ENCODE measurements at regions not wholly inside any gene's neighbourhood (a gene's known extent, or its start where the extent isn't known, plus 50 kb on each side); places are given as distances from the start of the nearest gene placed in this dataset.

DNA sequence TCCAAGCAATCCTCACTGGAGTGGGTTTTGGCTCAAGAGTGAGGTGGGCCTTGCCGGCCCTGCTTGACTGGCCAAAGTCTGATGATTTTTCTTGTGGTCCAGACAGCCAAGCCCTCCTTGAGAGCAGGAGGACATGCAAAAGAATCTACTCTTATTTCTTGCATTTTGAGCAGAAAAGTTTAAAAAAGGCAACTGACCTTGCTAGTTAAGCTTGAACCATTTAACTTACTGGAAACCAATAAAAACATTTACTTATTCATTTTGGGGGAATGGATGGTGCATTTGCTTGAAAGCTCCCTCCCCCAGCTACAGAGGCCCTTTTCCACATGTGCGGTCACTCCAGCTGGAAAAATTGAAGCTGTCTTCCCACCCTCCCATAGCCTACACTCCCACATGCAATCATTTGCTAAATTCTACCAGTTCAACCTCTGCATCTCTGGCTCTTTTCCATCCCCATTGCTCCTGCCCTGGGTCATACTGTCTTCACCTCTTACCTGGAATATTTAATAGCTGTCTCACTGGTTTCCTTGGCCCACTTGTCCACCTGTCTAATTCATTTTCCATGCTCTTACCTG lies 527.9 kb downstream of the DHX35 start:
- TF ChIP-seq ZNF670 (tag by site-specific recombination; IDR thresholded peaks at IDR 0.05; ENCODE audit: low read depth), result no peak
- TF ChIP-seq ZNF311 (tag by site-specific recombination; IDR thresholded peaks at IDR 0.05; ENCODE audit: borderline replicate concordance), result no peak
- TF ChIP-seq, protein P1, sequence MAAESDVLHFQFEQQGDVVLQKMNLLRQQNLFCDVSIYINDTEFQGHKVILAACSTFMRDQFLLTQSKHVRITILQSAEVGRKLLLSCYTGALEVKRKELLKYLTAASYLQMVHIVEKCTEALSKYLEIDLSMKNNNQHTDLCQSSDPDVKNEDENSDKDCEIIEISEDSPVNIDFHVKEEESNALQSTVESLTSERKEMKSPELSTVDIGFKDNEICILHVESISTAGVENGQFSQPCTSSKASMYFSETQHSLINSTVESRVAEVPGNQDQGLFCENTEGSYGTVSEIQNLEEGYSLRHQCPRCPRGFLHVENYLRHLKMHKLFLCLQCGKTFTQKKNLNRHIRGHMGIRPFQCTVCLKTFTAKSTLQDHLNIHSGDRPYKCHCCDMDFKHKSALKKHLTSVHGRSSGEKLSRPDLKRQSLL (tag by site-specific recombination; IDR thresholded peaks at IDR 0.05), result no peak
- TF ChIP-seq ZNF549 (tag by site-specific recombination; IDR thresholded peaks at IDR 0.05), result no peak
- no peak for TF ChIP-seq GLI4 (tag by site-specific recombination; IDR thresholded peaks at IDR 0.05)
- TF ChIP-seq, protein P2, sequence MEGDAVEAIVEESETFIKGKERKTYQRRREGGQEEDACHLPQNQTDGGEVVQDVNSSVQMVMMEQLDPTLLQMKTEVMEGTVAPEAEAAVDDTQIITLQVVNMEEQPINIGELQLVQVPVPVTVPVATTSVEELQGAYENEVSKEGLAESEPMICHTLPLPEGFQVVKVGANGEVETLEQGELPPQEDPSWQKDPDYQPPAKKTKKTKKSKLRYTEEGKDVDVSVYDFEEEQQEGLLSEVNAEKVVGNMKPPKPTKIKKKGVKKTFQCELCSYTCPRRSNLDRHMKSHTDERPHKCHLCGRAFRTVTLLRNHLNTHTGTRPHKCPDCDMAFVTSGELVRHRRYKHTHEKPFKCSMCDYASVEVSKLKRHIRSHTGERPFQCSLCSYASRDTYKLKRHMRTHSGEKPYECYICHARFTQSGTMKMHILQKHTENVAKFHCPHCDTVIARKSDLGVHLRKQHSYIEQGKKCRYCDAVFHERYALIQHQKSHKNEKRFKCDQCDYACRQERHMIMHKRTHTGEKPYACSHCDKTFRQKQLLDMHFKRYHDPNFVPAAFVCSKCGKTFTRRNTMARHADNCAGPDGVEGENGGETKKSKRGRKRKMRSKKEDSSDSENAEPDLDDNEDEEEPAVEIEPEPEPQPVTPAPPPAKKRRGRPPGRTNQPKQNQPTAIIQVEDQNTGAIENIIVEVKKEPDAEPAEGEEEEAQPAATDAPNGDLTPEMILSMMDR (tag by site-specific recombination; IDR thresholded peaks at IDR 0.05), result no peak
- TF ChIP-seq, protein P3, sequence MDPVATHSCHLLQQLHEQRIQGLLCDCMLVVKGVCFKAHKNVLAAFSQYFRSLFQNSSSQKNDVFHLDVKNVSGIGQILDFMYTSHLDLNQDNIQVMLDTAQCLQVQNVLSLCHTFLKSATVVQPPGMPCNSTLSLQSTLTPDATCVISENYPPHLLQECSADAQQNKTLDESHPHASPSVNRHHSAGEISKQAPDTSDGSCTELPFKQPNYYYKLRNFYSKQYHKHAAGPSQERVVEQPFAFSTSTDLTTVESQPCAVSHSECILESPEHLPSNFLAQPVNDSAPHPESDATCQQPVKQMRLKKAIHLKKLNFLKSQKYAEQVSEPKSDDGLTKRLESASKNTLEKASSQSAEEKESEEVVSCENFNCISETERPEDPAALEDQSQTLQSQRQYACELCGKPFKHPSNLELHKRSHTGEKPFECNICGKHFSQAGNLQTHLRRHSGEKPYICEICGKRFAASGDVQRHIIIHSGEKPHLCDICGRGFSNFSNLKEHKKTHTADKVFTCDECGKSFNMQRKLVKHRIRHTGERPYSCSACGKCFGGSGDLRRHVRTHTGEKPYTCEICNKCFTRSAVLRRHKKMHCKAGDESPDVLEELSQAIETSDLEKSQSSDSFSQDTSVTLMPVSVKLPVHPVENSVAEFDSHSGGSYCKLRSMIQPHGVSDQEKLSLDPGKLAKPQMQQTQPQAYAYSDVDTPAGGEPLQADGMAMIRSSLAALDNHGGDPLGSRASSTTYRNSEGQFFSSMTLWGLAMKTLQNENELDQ (tag by site-specific recombination; IDR thresholded peaks at IDR 0.05; ENCODE audit: low read depth), result no peak
- no peak for TF ChIP-seq ZNF24 (tag by site-specific recombination; IDR thresholded peaks at IDR 0.05)
- TF ChIP-seq, protein P4, sequence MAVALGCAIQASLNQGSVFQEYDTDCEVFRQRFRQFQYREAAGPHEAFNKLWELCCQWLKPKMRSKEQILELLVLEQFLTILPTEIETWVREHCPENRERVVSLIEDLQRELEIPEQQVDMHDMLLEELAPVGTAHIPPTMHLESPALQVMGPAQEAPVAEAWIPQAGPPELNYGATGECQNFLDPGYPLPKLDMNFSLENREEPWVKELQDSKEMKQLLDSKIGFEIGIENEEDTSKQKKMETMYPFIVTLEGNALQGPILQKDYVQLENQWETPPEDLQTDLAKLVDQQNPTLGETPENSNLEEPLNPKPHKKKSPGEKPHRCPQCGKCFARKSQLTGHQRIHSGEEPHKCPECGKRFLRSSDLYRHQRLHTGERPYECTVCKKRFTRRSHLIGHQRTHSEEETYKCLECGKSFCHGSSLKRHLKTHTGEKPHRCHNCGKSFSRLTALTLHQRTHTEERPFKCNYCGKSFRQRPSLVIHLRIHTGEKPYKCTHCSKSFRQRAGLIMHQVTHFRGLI (tag by site-specific recombination; IDR thresholded peaks at IDR 0.05), result no peak

All from HEK293 (cell line).